Thyroid gland (tissue), 4 donors: ENCODE measurements at regions not wholly inside any gene's neighbourhood (a gene's known extent, or its start where the extent isn't known, plus 50 kb on each side); places are given as distances from the start of the nearest gene placed in this dataset.

Experiments used
- DNase-seq, 2 donors: peaks; one replicate each; pipeline ENCODE4 v3.0.0-alpha.2; 2019
- H3K27ac ChIP-seq, 3 donors: fragments of 200-600 bp; sonication (generic); 1 replicate in 2 of 3; 2 replicates in 1 of 3; pipeline ENCODE4 v1.5.1; 2016 to 2019; ENCODE audit warnings: mild to moderate bottlenecking in 1 of 3, moderate library complexity in 1 of 3
- H3K27me3 ChIP-seq: fragments of 200-600 bp; sonication (generic); one replicate; pipeline ENCODE4 v1.5.1; 2019
- H3K36me3 ChIP-seq, 2 donors: fragments of 200-600 bp; sonication (generic); one replicate each; pipeline ENCODE4 v1.5.1; 2016 to 2019
- H3K4me1 ChIP-seq, 2 donors: fragments of 200-600 bp; sonication (generic); one replicate each; pipeline ENCODE4 v1.5.1; 2017 to 2019
- H3K4me3 ChIP-seq, 3 donors: fragments of 200-600 bp; sonication (generic); replicated peaks in 1 of 3; 1 replicate in 2 of 3; 2 replicates in 1 of 3; pipeline ENCODE4 v1.5.1; 2016; ENCODE audit warnings: mild to moderate bottlenecking in 1 of 3
- H3K9me3 ChIP-seq: fragments of 200-600 bp; sonication (generic); one replicate; pipeline ENCODE4 v1.5.1; 2017
- CTCF ChIP-seq, 6 experiments: fragments of 200-600 bp in 3 of 6; fragments of 450-650 bp in 3 of 6; sonication (generic) in 3 of 6; IDR thresholded peaks; one replicate each; pipeline ENCODE4 v1.5.1; 2016 to 2019; ENCODE audit warnings: antibody characterized with exemption in 6 of 6, mild to moderate bottlenecking in 2 of 6, inconsistent platforms in 1 of 6, moderate library complexity in 1 of 6
- POLR2A ChIP-seq, 2 donors: fragments of 450-650 bp; IDR thresholded peaks; one replicate each; pipeline ENCODE4 v1.6.1; 2017; ENCODE audit warnings: antibody characterized with exemption in 2 of 2, mild to moderate bottlenecking in 2 of 2, moderate library complexity in 1 of 2
- WGBS, 2 donors: methylation state at CpG; one replicate each; pipeline ENCODE4 v1.1.5; 2017; 5-methylcytosine and 5-hydroxymethylcytosine counted together
- intact Hi-C: fragments of 100-400 bp; cut with DNase I; formaldehyde crosslinking; loops from one replicate; pipeline ENCODE4 v1.15.1; 2023

GRCh38 chr22:49081261-49081666 lies 746.4 kb downstream of the BRD1 start:
- H3K36me3 ChIP-seq = no peaks in the 10 kb centered on the region

DNA sequence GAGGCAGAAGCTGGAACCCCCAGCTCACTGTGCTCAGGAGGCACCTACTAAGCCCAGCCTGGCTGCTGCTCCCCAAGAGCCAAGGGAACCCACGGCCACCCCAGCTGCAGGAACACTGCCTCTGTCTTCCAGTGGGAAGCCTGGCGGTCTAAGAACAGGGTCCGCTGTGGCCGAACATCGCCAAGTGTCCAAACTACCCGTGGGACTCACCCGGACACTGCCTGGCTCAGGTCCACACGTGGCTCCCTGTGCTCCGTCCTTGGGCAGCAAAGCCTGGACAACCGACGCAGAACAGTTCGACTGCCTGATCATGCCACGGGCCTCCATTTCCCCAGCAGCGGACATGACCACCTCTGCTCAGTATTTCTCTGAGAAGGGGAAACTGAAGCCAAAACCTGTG lies 747.0 kb downstream of the BRD1 start:
- no peaks in the 10 kb centered on the region for H3K27me3 ChIP-seq
- WGBS, 2 donors = 72 to 75% methylated on average over 5 to 11 of the region's 14 CpGs
- DNase-seq = no peak
- TF ChIP-seq CTCF (IDR thresholded peaks at IDR 0.05) (no peak), POLR2A (IDR thresholded peaks at IDR 0.05) (no peak)
- H3K9me3 ChIP-seq = no peaks in the 10 kb centered on the region
- no peak overlapping the region for H3K4me3 ChIP-seq
- H3K27ac ChIP-seq = no peak overlapping the region
- H3K36me3 ChIP-seq = no peaks in the 10 kb centered on the region
- H3K4me1 ChIP-seq = no peaks in the 10 kb centered on the region
- intact Hi-C loops = no loop called here

More at GRCh38 chr22:49081261-49081666, 746.4 kb downstream of the BRD1 start:
- no peak for DNase-seq
- 76 to 78% methylated on average over 11 of the region's 12 CpGs for WGBS, 2 donors
- TF ChIP-seq POLR2A (IDR thresholded peaks at IDR 0.05) = no peak
- TF ChIP-seq CTCF (IDR thresholded peaks at IDR 0.05) = no peak
- intact Hi-C loops = no loop called here
- H3K27ac ChIP-seq = no peak overlapping the region
- H3K4me1 ChIP-seq = no peaks in the 10 kb centered on the region
- no peaks in the 10 kb centered on the region for H3K27me3 ChIP-seq
- H3K9me3 ChIP-seq = no peaks in the 10 kb centered on the region
- H3K4me3 ChIP-seq = no peak overlapping the region

DNA sequence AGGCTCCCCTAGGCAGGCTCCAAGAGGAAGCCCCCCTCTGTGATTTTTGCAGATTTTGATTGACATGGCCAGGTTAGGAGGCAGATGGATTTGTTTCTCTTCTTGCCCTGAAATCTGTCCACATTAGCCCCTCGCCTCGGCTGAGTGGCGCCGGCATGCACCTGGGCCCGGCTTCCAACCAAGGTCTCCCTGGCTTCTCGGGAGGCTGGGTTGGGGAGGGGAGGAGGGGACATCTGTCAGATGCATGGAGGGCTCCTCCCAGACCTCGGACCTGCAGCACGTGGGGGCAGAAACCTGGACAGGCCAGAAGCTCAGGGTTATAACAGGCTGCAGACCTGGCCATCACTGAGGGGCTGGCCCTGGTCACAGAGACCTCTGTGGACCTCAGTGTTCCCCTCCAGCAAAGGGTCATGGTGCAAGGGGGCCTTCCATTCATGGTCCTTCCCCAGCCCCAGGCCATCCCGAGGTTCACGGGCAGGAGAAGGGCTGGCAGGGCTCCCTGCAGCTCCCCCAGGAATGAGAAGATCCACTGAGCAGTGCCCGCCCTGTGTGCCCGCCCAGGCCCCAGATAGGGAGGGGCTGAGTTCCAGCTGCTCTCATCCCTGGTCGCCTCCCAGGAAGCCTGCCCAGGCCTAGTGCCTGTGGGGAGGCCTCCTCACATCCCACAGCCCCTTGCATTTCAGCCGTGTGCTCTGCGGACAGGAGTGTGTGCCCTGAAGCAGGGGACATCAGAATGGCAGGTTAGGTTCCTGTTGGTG lies 747.8 kb downstream of the BRD1 start:
- Histone ChIP-seq H3K4me1 (no peaks in the 10 kb centered on the region), H3K36me3 (no peaks in the 10 kb centered on the region), H3K9me3 (no peaks in the 10 kb centered on the region), H3K27ac (no peak overlapping the region), H3K27me3 (no peaks in the 10 kb centered on the region), H3K4me3 (no peak overlapping the region)
- intact Hi-C loops = no loop called here
- 71 to 81% methylated on average over 3 to 10 of the region's 15 CpGs for WGBS, 2 donors
- no peak for DNase-seq
- no peak for TF ChIP-seq CTCF (IDR thresholded peaks at IDR 0.05)
- TF ChIP-seq POLR2A (IDR thresholded peaks at IDR 0.05) = no peak

- DNase-seq = no peak
- H3K36me3 ChIP-seq = no peaks in the 10 kb centered on the region
- no peak overlapping the region for H3K4me3 ChIP-seq
- no peaks in the 10 kb centered on the region for H3K9me3 ChIP-seq
- no peak for TF ChIP-seq POLR2A (IDR thresholded peaks at IDR 0.05)
- TF ChIP-seq CTCF (IDR thresholded peaks at IDR 0.05) = no peak
- no peaks in the 10 kb centered on the region for H3K4me1 ChIP-seq
- WGBS, 2 donors = 80 to 85% methylated on average over 10 to 18 of the region's 22 CpGs
- intact Hi-C loops = no loop called here
- H3K27me3 ChIP-seq = no peaks in the 10 kb centered on the region
- no peak overlapping the region for H3K27ac ChIP-seq
Observed at GRCh38 chr22:49079027-49079725, 748.5 kb downstream of the BRD1 start.

- TF ChIP-seq POLR2A (IDR thresholded peaks at IDR 0.05) (no peak), CTCF (IDR thresholded peaks at IDR 0.05) (no peak)
- intact Hi-C loops = no loop called here
- H3K4me1 ChIP-seq = no peaks in the 10 kb centered on the region
- 81 to 84% methylated on average over 22 to 25 of the region's 26 CpGs for WGBS, 2 donors
- H3K4me3 ChIP-seq = no peak overlapping the region
- H3K27ac ChIP-seq = no peak overlapping the region
- no peak for DNase-seq
- no peaks in the 10 kb centered on the region for H3K27me3 ChIP-seq
- no peaks in the 10 kb centered on the region for H3K36me3 ChIP-seq
- H3K9me3 ChIP-seq = no peaks in the 10 kb centered on the region
Observed at GRCh38 chr22:49078076-49078710, 749.5 kb downstream of the BRD1 start.
